Gastroesophageal sphincter (tissue), 3 donors: ENCODE measurements at regions not wholly inside any gene's neighbourhood (a gene's known extent, or its start where the extent isn't known, plus 50 kb on each side); places are given as distances from the start of the nearest gene placed in this dataset.
"Not testable (repeated sequence)": the region's sequence is repeated elsewhere in the genome, so short reads cannot be mapped to it uniquely, and the experiment has no call there.

Source experiments
- EP300 ChIP-seq: sonication (generic); formaldehyde crosslinking; IDR thresholded peaks from one replicate; pipeline ENCODE4 v1.6.1; 2017; ENCODE audit warnings: antibody characterized with exemption, mild to moderate bottlenecking
- POLR2A ChIP-seq, 2 donors: fragments of 450-650 bp; IDR thresholded peaks; one replicate each; pipeline ENCODE4 v1.6.1; 2017; ENCODE audit warnings: antibody characterized with exemption in 2 of 2, mild to moderate bottlenecking in 2 of 2, moderate library complexity in 1 of 2
- TF ChIP-seq, protein P1 (sequence below), 4 experiments: fragments of 200-600 bp in 2 of 4; fragments of 450-650 bp in 2 of 4; sonication (generic) in 1 of 4; IDR thresholded peaks; one replicate each; pipeline ENCODE4 v1.5.1; 2017 to 2019; ENCODE audit warnings: antibody characterized with exemption in 4 of 4, mild to moderate bottlenecking in 2 of 4, moderate library complexity in 2 of 4

DNA sequence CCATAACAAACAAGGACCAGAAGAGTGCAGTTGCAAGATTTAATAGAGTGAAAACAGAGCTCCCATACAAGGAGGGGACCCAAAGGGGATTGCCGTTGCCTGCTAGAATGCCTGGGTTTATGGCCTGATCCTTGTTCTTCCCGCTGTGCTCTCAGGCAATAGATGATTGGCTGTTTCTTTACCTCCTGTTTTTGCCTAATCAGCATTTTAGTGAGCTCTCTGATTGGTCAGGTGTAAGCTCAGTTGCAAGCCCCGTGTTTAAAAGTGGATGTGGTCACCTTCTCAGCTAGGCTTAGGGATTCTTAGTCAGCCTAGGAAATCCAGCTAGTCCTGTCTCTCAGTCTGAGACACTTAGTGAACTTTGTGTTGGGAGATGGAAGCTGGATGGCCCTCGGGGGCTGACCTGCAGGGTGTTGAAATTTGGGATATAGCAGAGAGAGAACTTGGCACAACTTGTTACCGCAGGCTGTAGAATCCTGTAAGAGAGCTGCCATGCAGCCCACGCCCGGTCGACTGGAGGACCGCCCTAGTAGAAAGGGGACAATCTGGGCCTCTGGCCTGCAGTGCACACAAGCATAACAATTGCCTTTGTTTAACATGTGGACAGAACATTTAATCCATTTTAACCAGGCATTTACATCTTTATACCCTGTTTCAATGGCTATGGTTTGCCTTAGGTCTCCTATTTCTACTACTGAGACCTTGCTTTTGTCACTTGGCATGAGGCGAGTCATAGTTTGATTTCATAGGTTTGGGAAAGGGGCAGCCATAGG, 106.0 kb downstream of the TMEM167A start:
- not testable (repeated sequence) for TF ChIP-seq POLR2A (IDR thresholded peaks at IDR 0.05); EP300
- TF ChIP-seq, protein P1, sequence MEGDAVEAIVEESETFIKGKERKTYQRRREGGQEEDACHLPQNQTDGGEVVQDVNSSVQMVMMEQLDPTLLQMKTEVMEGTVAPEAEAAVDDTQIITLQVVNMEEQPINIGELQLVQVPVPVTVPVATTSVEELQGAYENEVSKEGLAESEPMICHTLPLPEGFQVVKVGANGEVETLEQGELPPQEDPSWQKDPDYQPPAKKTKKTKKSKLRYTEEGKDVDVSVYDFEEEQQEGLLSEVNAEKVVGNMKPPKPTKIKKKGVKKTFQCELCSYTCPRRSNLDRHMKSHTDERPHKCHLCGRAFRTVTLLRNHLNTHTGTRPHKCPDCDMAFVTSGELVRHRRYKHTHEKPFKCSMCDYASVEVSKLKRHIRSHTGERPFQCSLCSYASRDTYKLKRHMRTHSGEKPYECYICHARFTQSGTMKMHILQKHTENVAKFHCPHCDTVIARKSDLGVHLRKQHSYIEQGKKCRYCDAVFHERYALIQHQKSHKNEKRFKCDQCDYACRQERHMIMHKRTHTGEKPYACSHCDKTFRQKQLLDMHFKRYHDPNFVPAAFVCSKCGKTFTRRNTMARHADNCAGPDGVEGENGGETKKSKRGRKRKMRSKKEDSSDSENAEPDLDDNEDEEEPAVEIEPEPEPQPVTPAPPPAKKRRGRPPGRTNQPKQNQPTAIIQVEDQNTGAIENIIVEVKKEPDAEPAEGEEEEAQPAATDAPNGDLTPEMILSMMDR (IDR thresholded peaks at IDR 0.05) = not testable (repeated sequence)
